ENCODE measurements at regions not wholly inside any gene's neighbourhood (a gene's known extent, or its start where the extent isn't known, plus 50 kb on each side); places are given as distances from the start of the nearest gene placed in this dataset.
A peak's percentile ranks its signal among the peaks of the same experiment; 100 is the strongest.

GRCh38 chr3:161555320-161555719 lies 58.7 kb downstream of the OTOL1 start:
- no peak for DNase-seq (ENCODE audit: low spot score)

DNA sequence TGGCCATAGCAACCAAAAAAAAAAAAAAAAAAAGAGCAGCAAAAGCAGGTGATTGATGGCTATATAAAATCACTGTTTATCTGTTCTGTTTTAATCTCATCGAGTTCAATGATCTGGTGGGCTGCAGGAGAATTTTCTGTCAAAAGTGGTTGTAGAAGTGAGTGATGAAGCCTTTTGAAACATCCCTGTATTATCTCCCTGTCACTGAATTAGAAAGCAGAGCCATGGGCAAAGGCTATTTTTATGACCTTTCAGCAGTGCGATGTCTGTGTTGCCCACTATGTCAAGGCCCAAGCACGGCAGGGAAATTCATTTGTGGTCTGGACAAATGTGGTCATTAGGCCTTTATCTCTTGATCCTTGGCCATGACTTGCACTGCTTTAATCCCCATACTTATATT lies 59.9 kb downstream of the OTOL1 start:
- no peak for DNase-seq (ENCODE audit: low spot score)

- DNase-seq (ENCODE audit: low spot score): no peak
Observed at GRCh38 chr3:161556941-161557340, 60.3 kb downstream of the OTOL1 start.

- no peak for DNase-seq (ENCODE audit: low spot score)
Observed at GRCh38 chr3:161557445-161558150, 61.0 kb downstream of the OTOL1 start.

DNA sequence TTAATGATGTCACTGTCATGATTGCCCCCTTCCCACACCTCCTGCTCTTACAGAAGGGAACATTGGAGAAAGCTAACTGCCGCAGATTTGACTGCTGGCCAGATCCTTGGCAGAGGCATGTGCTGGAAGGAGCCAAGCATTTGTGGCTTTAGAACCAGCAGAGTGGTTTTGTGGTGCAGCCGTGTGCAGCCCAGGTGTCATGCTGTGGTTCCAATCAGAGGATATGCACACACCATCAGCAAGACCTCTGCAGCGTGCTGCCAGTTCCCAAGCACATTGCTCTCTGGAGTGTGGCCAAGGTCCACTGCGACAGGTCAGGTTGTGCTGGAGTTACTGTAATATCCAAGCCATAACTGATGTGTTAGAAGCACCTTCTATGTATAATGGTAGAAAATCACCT lies 61.6 kb downstream of the OTOL1 start:
- peak; percentile 41 for DNase-seq (ENCODE audit: low spot score)

- DNase-seq (ENCODE audit: low spot score): peak; percentile 59
Observed at GRCh38 chr3:161559177-161559998, 62.8 kb downstream of the OTOL1 start.

DNA sequence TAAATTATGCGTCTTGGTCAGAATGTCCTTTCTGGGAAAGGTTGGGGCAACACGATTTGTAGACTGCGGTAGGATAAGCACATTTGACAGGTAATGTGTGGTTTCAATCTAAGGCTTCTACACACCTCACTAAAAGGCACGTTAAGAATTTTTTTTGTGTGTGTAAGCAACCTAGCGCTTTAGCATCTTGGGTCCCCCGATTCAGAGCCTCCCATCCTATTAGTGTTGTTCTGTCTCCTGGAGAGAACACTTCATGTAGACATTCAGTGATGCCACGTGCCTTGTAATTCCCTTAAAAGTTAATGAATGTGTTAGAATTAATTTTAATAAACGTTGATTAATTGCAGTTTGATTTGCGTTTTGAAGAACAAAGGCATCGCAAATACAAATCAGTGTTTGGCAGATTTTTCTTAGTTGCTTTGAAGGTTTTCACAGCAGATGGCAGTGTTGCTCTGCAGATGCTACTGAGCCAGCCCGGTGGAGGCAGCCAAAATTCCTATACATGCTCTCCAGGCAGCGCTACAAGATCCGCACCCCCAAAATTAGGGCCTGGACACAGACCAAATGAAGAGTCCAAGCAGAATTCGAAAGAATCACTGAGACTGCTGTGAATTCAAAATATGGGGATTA lies 63.5 kb downstream of the OTOL1 start:
- peak; percentile 30 for DNase-seq (ENCODE audit: low spot score)

DNA sequence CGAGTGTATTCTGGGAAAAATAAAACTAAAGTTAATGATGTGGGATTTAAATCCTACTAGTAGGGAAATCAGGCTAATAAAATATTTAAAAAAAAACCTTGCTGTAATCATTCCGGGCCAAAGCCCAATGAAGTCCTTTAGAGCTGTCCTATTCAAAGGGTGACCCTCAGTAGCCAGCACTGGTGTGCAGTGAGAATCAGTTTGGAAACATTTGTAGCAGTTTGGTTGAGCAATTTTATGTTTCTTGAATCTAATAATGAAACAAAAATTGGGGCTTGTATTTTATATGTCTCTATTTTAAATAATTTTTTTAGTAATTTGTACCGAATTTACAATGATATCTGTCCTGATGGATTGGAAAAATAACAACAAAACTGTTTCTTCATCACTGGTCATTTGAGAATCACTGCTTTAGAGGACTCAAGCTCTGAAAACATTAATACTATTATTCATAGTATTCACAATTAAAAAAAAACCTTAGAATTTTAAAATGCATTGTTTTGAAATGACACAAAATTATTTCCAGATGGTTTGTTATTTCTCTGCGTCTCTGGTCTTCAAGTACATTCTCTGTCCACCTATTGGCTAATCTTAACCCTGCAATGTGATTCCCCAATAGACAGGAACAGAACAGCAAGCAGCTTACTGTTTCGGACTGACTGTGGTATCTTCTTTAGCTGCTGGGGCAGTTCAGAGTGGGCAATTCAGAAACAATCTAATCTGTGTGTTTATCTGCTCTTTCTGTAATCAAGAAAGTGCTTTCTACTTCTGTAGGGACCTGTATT lies 71.2 kb downstream of the OTOL1 start:
- no peak for DNase-seq (ENCODE audit: low spot score)

DNA sequence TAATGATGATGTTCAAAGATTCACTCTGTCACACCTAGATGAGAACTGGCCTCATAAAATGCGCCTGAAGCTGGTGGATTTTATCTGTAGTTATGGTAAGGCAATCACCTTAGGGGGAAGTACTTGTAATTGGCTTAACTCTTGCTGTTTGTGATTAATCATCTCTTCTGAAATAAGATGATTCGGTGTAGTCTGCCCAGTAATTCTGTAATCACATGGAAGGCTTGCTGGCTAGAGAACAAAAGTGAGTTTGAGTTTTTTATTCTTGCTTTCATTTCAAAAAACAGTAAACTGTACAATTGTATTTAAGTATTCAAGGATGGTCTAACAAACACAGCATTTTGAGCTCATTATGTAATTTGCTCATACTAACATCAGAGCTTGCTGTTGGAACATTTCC lies 72.1 kb downstream of the OTOL1 start:
- no peak for DNase-seq (ENCODE audit: low spot score)

- no peak for DNase-seq (ENCODE audit: low spot score)
Observed at GRCh38 chr3:161571951-161572350, 75.3 kb downstream of the OTOL1 start.

GRCh38 chr3:161573136-161573535 lies 76.5 kb downstream of the OTOL1 start:
- DNase-seq (ENCODE audit: low spot score): no peak

DNA sequence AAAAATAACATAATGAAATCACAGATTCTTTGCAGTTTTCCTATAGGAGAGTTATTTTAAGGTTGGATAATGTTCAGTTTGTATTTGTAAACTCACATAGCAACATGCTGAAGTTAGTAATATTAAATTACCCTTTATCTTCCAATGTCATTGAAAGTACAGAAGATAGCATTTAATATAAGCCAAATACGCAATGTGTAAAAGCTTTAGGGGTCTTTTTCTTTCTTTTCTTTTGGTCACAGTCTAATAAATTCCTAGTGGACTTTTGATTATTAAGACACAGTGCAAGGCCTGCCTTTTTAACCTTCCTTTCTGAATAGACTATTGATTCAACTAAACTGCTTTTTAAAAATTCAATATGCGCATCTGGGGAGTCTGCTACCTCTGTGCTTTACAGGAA lies 79.3 kb downstream of the OTOL1 start:
- no peak for DNase-seq (ENCODE audit: low spot score)

DNA sequence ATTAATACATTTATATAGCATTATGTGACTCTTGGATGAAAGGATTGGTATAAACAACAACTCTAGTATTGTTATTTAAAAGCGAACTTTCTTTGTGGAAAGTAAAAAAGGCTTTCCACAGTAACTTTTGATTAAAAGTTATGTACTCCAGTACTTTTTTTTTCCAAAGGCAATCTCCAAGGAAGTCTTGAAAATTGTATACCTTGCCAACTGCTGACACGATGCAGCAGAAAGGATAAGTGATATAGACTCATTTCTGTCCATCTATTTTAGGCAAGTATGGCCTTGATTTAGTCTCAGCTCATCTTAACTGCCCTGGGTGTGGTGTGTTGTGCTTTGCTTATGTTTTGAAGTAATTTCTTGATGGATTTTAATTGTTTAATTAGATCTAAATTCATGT lies 79.7 kb downstream of the OTOL1 start:
- no peak for DNase-seq (ENCODE audit: low spot score)

DNA sequence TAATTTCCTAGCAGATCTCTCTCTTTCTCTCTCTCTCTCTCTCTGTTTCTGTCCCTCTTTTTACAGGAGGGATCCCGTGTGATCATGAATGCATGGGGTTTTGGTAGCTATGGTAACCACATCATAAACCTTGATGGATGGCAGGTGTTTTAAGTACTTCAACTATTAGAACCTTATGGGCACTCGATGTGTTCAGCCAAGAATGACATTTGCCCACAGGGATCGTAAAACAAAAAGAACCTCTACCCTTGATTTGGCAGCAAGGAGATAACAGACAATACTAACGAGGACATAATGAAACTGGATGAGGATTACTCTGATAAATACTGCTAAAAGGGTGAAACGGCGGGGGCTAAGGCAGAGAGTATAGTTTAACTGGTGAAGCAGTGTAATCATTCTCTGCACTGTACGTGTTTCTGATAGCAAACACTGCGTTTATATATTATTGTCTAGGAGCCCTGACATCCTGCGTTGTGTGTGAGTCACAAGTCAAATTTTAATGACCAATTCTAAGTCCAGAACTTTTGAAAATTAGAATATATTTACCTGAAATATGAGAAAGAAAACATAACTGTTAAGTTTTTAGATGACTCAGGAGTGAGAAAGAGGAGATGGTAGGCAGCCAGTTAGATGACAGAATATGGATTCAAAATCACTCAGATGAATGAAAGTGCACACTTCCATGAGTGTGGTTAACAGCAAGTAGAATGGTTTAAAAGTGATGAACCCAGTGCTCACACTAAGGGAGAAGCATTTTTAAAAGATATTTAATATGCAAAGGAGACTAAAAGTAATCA lies 80.3 kb downstream of the OTOL1 start:
- no peak for DNase-seq (ENCODE audit: low spot score)

GRCh38 chr3:161577662-161578061 lies 81.1 kb downstream of the OTOL1 start:
- no peak for DNase-seq (ENCODE audit: low spot score)

- DNase-seq (ENCODE audit: low spot score): no peak
Observed at GRCh38 chr3:161579395-161580126, 83.0 kb downstream of the OTOL1 start.

DNA sequence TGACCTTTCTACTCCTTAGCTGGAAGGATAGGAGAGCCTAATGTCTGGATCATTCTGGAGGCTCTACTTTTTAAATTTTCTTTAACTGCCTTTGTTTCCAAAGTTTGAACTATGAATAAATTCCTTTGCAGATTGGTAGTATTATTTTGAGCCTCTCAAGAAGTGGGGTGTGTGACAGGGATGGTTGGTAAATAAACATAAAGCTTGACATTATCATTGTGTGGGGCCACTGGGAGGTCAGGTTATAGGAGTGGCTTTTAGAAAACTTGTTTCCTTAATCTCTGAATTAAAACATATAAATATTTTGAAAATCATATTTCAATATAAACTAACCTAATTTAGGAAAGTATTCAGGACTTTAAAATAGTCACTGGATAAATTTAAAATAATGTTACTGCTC lies 89.3 kb downstream of the OTOL1 start:
- DNase-seq (ENCODE audit: low spot score): no peak

DNA sequence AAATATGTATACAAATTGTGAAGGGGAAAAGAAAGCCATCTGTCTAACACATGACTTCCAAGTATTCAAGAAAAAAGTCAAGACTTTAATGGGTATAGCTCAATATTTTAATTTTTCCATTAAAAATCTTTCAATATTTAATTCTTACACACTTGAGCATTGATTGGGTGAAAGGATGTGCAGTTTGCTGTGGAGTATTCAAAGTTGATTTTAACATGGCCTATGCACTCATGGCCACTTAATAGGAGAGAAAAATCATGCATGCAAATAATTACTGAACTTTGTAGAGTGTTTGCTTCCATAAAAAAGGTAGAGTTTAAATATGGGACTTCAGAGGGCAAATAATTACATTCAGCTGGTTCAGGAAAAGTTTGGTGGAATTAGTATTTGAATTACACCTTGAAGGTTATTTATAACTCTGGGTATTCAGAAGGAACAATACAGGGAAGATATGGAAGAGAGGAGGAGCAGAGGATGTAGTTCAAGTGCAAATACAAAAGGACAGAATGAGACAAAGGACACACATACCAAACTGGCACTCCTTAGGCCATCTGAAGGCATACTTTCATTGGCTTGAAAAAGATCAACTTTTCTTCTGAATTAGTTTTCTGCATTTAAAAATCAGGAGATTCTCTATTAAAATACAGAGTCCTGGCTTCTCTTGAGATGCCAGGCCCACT lies 90.1 kb downstream of the OTOL1 start:
- no peak for DNase-seq (ENCODE audit: low spot score)

DNA sequence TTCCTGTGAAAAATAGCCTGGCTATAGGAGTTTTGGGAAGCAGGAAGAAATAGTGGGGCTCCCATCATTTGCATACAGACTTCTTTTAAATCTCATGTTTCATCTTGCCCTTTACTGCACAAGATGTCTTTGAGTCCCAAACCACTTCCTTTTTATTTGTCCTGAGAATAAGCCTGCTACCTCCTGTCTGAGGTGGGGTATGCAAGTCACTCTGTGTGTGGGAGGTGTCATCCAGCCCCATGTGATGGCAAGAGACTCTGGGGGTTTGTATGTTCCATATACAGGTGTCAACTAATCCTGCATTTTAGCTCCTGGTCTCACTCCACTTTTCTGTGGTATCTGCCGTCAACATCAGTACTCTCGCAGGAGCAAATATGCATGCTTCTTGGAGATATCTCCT lies 102.0 kb downstream of the OTOL1 start:
- DNase-seq (ENCODE audit: low spot score): no peak

GRCh38 chr3:161599697-161600096 lies 103.1 kb downstream of the OTOL1 start:
- no peak for DNase-seq (ENCODE audit: low spot score)
